ENCODE measurements at regions not wholly inside any gene's neighbourhood (a gene's known extent, or its start where the extent isn't known, plus 50 kb on each side); places are given as distances from the start of the nearest gene placed in this dataset.

DNA sequence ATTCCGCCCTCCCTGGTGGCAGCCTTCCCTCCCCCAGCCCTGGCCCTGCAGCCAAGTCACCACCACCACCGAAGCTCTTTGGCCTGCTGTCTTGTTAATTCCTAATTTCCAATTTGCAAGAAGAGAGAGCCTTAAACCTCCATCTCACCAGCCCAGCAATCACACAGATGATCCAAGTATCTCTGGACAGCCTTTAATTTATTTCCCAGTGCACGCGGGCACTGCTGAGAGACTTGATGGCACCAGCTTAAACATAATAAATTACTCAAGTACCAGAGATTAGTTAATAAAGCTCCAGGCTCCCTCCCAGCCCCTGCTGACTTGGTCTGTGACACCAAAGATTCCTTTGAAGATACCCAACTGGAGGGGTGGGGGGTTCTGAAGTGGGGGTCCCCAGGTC lies 494.7 kb downstream of the BUD13 start:
- no peak for DNase-seq

- DNase-seq = peak; percentile 57
Measured at GRCh38 chr11:116276051-116277044, 496.4 kb downstream of the BUD13 start.

GRCh38 chr11:116275635-116276034 lies 497.2 kb downstream of the BUD13 start:
- DNase-seq = peak; percentile 39

GRCh38 chr11:116274521-116274920 lies 498.3 kb downstream of the BUD13 start:
- no peak for DNase-seq

DNA sequence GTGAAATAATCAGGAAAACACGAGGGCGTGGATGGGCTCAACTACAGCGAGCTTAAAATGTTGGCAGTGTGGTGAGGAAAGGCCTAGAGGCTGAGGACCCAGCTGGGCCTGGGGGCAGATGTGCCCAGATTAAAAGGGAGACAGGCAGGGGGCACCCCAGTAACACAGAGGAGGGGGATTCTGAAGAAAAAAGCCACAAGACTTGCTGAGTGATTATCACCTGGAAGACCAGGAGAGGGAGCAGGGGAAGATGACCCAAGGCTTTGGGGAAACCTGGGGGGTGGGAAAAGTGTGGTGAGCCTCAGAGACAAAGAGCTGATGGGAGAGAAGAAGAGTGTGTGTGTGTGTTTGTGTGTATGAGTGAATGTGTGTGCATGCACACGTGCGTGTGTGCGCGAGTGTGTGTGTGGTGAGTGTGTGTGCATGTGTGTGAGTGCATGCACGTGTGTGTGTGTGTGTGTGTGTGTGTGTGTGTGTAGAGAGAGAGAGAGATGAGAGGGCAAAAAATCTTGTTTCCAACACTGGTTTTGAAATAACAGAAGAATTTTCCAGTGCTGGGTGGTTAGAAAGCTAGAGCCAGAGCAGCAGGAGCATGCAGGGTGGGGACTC lies 500.5 kb downstream of the BUD13 start:
- DNase-seq = no peak

GRCh38 chr11:116271479-116271878 lies 501.3 kb downstream of the BUD13 start:
- DNase-seq = no peak

DNA sequence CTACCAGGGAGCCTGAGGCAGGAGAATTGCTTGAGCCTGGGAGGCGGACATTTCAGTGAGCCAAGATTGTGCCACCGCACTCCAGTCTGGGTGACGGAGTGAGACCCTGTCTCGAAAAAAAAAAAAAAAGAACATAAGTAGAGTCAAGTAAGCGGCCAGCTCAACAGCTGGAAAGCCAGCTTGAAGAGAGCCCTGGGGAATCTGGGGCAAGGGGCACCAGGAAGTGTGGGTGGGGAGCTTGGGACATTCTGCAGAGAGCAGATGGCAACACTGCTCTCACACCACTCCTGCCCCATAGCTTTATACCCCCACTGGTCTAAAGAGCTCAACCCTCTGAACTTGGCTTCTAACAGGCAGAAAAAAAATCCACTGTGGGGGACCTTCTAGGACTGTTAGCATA lies 505.6 kb downstream of the BUD13 start:
- no peak for DNase-seq

GRCh38 chr11:116263770-116264169 lies 509.0 kb downstream of the BUD13 start:
- DNase-seq = no peak

DNA sequence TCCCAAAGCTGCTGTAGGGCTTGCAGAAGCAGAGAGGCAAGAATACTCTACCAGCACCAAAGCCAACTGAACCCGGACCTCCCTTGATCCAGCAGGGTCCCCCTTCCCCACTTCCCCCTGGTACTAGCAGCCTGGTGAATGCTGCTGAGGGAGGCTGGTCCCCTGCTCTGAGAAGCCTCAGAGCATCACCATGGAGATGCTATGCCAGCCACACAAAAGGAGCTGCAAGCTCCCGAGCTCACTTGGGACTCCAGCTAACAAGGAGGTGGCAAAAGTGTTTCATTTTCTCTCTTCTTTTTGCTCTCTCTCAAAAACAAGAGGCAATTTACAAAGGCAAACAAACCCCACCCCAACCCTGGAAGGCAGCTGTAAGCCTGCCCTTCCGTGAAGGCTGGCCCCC lies 509.8 kb downstream of the BUD13 start:
- no peak for DNase-seq

GRCh38 chr11:116262370-116262769 lies 510.4 kb downstream of the BUD13 start:
- DNase-seq = no peak

GRCh38 chr11:116261606-116262005 lies 511.2 kb downstream of the BUD13 start:
- DNase-seq = no peak

DNA sequence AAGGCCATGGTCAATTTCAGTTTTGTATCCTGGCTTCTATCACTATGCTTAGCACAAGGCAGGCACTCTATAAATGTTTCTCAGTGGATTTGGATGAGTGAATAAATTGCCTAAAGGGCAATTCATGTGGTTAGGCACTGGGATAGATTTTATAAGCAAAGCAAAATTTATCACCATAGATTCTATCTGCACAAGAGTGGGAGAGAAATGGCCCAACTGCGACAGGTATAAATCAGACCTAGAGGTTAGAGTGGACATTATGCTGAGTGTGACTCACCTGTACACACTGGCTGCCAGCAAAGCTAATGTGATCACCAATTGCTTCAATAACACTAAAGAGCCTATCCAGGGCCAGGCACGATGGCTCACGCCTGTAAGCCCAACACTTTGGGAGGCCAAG lies 514.0 kb downstream of the BUD13 start:
- DNase-seq = no peak

GRCh38 chr11:116257883-116258282 lies 514.9 kb downstream of the BUD13 start:
- DNase-seq = no peak

DNA sequence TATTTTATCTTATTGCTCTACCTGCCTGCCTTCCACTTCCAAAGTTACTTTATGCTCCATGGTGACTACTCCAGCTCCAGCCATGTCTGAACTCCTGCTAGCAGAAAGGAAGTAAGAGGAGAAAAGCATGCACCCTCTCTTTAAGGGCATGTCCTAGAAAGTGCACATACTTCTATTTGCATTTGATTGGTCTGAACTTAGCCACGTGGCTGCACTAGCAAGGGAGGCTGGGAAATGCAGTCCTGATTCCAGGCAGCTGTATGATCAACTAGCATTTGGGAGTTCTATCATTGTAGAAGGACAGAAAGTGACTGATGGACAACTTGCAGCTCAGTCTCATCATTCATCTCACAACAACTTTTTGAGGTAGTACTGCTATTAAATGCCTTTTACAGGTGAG lies 515.7 kb downstream of the BUD13 start:
- DNase-seq = no peak

- no peak for DNase-seq
Measured at GRCh38 chr11:116256215-116256614, 516.6 kb downstream of the BUD13 start.

DNA sequence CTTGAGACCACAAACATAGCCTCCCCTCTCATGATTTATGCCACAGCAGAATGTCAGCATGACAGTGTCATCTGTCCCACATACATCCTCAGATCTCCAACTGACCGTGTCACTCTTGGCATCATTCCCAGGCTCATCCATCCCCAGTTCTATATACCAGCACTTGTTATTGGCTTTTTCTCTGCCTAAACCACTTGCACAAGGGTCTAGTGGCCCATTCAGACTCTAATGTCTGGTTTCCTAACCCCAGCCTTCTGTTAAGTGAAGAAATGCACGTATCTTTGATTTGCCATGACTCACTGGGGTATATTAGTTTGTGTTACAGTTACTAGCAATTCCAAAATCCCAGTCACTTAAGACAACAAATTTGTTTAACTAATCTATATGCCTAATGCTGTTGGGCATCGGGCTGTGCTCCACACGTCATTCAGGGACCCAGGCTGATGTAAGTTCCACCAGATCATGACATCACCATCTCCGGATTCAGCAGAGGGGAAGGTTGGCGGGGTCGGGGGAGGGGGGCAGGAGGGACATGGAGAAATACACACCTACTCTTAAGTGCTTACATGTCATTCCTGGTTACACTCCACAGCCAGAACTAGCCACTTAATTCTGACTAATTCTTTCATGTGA lies 517.4 kb downstream of the BUD13 start:
- DNase-seq = no peak

GRCh38 chr11:116250155-116250554 lies 522.6 kb downstream of the BUD13 start:
- no peak for DNase-seq

- DNase-seq = no peak
Measured at GRCh38 chr11:116249561-116249960, 523.2 kb downstream of the BUD13 start.

DNA sequence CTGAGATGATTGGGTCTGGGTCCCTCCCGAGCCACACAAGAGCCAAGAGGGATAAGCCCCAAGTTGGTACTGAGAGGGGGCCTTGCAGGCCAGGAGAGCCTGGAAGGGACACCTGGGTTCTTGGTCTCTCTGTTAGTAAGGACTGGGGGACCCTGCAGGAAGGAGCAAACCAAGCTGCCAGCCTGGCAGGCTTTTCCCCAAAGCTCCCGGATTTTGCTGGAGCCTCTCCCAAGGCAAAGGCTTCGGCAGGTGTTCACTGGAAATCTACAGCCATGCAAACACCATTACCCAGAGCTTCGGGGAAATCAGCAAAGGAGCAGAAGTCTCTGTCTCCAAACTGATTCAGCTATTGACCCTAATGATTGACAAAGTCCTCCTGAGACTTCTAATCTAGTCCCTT lies 527.9 kb downstream of the BUD13 start:
- DNase-seq = no peak

DNA sequence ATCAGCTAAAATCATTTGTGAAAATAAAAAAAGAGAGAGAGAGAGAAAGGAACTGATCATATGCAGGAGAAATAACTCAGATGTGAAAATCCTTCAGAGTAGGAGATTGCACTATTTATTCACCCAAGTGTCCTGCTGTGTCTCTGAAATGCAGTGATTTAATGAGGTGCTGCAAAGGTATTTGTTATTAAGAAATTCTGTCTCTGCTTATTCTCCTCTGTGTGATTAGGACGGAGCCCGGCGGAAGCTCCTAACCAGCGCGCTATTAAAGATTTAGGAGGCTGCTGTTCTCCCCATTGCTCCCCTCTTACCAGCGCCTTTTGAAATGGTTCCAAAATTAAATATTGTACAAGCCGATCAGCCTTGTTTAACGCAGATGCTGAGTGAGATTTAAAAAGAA lies 528.3 kb downstream of the BUD13 start:
- no peak for DNase-seq

- no peak for DNase-seq
Measured at GRCh38 chr11:116243991-116244390, 528.8 kb downstream of the BUD13 start.

GRCh38 chr11:116242006-116242405 lies 530.8 kb downstream of the BUD13 start:
- DNase-seq = peak; percentile 36

GRCh38 chr11:116240710-116241109 lies 532.1 kb downstream of the BUD13 start:
- DNase-seq = peak; percentile 86

DNA sequence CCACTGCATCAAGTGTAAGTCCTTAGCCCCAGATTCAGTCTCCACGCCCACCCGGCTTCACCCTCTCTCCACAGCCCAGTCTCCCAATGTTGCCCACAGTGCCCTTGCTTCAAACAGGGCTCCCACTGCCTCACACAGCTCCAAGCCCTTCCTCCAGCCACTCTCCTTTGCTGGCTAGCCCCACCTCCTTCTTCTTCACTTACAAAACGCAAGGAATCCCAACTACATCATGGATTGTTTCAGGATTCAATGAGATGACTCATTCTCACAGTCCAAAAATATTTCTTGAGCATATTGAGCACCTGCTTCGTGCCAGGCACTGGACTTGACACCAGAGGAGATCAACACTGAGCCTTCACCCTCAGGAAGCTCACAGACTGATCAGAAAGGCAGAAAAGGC lies 533.5 kb downstream of the BUD13 start:
- peak; percentile 6 for DNase-seq

All from fibroblast of skin of scalp (primary cell).